ENCODE measurements at regions not wholly inside any gene's neighbourhood (a gene's known extent, or its start where the extent isn't known, plus 50 kb on each side); places are given as distances from the start of the nearest gene placed in this dataset.

DNA sequence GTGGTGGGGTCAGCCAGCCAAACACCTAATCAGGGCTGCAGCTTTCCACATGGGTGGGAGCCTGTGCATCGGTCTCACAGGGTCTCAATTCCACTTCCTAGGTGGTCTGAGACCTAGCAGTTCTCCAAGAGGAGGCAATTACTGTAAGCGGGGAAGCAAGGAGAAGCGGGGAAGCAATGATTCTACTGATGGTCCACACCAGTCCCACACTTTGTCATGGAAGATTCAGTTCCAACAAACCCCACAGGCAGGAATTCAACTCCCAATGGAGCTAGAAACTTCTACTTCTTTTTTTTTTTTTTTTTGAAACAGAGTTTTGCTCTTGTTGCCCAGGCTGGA lies 158.7 kb upstream of the RAI14 start:
- H3K9me3 Mint-ChIP-seq, result no peaks in the 10 kb centered on the region; the same call in 2 of the 3 replicates
- Histone ChIP-seq H3K27me3 (ENCODE audit: insufficient read depth) (no peaks in the 10 kb centered on the region), H3K36me3 (ENCODE audit: insufficient read depth) (no peaks in the 10 kb centered on the region), H3K4me1 (ENCODE audit: insufficient read depth) (peaks cover 9% of the 10 kb centered on the region), H2AFZ (peak overlapping the region; percentile 91; the same call in 1 of the 2 replicates), H3K27ac (ENCODE audit: low read depth) (no peak overlapping the region), H3K4me3 (no peak overlapping the region), H4K20me1 (replicated peaks; ENCODE audit: insufficient read depth) (no peaks in the 10 kb centered on the region), H3F3A (replicated peaks; ENCODE audit: low read depth) (no peaks in the 10 kb centered on the region), H3K4me2 (no peak overlapping the region), H3K9me2 (ENCODE audit: insufficient read depth) (no peaks in the 10 kb centered on the region; the same call in 1 of the 2 replicates), H3K79me2 (replicated peaks; ENCODE audit: insufficient read depth) (no peaks in the 10 kb centered on the region)
- peaks cover 2% of the 10 kb centered on the region for H3K27me3 Mint-ChIP-seq (ENCODE audit: insufficient read depth, low read depth, poor library complexity)
- no peak for TF ChIP-seq EZH2phosphoT487 (IDR thresholded peaks at IDR 0.05; ENCODE audit: unreplicated experiment)
- no peak for TF ChIP-seq ZNF331 (CRISPR knock-in tag; IDR thresholded peaks at IDR 0.05; ENCODE audit: low read depth)
- TF ChIP-seq CREB1 (CRISPR knock-in tag; IDR thresholded peaks at IDR 0.05; ENCODE audit: low read depth), result no peak
- TF ChIP-seq ETS1 (IDR thresholded peaks at IDR 0.05), result no peak
- TF ChIP-seq STAT1 (IDR thresholded peaks at IDR 0.05; ENCODE audit: unreplicated experiment), result no peak
- TF ChIP-seq ZNF462 (CRISPR knock-in tag; IDR thresholded peaks at IDR 0.05), result no peak
- TF ChIP-seq POLR2AphosphoS5 (IDR thresholded peaks at IDR 0.05; ENCODE audit: low read depth), result no peak
- no peak for TF ChIP-seq ZNF114 (CRISPR knock-in tag; IDR thresholded peaks at IDR 0.05)
- no peak for TF ChIP-seq NANOG (IDR thresholded peaks at IDR 0.05; ENCODE audit: borderline replicate concordance)
- TF ChIP-seq, protein P1, sequence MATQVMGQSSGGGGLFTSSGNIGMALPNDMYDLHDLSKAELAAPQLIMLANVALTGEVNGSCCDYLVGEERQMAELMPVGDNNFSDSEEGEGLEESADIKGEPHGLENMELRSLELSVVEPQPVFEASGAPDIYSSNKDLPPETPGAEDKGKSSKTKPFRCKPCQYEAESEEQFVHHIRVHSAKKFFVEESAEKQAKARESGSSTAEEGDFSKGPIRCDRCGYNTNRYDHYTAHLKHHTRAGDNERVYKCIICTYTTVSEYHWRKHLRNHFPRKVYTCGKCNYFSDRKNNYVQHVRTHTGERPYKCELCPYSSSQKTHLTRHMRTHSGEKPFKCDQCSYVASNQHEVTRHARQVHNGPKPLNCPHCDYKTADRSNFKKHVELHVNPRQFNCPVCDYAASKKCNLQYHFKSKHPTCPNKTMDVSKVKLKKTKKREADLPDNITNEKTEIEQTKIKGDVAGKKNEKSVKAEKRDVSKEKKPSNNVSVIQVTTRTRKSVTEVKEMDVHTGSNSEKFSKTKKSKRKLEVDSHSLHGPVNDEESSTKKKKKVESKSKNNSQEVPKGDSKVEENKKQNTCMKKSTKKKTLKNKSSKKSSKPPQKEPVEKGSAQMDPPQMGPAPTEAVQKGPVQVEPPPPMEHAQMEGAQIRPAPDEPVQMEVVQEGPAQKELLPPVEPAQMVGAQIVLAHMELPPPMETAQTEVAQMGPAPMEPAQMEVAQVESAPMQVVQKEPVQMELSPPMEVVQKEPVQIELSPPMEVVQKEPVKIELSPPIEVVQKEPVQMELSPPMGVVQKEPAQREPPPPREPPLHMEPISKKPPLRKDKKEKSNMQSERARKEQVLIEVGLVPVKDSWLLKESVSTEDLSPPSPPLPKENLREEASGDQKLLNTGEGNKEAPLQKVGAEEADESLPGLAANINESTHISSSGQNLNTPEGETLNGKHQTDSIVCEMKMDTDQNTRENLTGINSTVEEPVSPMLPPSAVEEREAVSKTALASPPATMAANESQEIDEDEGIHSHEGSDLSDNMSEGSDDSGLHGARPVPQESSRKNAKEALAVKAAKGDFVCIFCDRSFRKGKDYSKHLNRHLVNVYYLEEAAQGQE (IDR thresholded peaks at IDR 0.05; ENCODE audit: unreplicated experiment), result no peak
- TF ChIP-seq JUNB (IDR thresholded peaks at IDR 0.05; ENCODE audit: unreplicated experiment), result no peak
- TF ChIP-seq, protein P2, sequence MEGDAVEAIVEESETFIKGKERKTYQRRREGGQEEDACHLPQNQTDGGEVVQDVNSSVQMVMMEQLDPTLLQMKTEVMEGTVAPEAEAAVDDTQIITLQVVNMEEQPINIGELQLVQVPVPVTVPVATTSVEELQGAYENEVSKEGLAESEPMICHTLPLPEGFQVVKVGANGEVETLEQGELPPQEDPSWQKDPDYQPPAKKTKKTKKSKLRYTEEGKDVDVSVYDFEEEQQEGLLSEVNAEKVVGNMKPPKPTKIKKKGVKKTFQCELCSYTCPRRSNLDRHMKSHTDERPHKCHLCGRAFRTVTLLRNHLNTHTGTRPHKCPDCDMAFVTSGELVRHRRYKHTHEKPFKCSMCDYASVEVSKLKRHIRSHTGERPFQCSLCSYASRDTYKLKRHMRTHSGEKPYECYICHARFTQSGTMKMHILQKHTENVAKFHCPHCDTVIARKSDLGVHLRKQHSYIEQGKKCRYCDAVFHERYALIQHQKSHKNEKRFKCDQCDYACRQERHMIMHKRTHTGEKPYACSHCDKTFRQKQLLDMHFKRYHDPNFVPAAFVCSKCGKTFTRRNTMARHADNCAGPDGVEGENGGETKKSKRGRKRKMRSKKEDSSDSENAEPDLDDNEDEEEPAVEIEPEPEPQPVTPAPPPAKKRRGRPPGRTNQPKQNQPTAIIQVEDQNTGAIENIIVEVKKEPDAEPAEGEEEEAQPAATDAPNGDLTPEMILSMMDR (conservative IDR thresholded peaks at IDR 0.05; ENCODE audit: low read depth in 2 of 2), result no peak
- TF ChIP-seq EZH2 (IDR thresholded peaks at IDR 0.05; ENCODE audit: low read depth, unreplicated experiment), result no peak
- H3K4me1 Mint-ChIP-seq, result peaks cover 9% of the 10 kb centered on the region; the same call in 2 of the 3 replicates
- no peak overlapping the region for H3K4me3 Mint-ChIP-seq
- ATAC-seq (no peak), DNase-seq (ENCODE audit: low spot score) (no peak)
- no peak overlapping the region for H3K27ac Mint-ChIP-seq
- H3K36me3 Mint-ChIP-seq (ENCODE audit: low read depth), result peaks cover 6% of the 10 kb centered on the region; the same call in 1 of the 3 replicates

All from GM23338 (cell line).